T-helper 2 cell treated with Interferon-gamma antibody and Interleukin-4, amounts not matched to agents 5 μg/mL and 100 μg/mL, for 36 hours (primary cell): ENCODE measurements at regions not wholly inside any gene's neighbourhood (a gene's known extent, or its start where the extent isn't known, plus 50 kb on each side); places are given as distances from the start of the nearest gene placed in this dataset.

Experiments
- DNase-seq: peaks from one replicate; pipeline ENCODE4 v3.0.0; 2021; ENCODE audit warnings: low spot score
- H3K27ac Mint-ChIP-seq: one replicate; pipeline ENCODE4 v1.8.0; 2021; ENCODE audit warnings: mild to moderate bottlenecking, mixed read lengths
- H3K27me3 Mint-ChIP-seq: one replicate; pipeline ENCODE4 v1.8.0; 2021; ENCODE audit warnings: low read depth, mixed read lengths
- H3K36me3 Mint-ChIP-seq: one replicate; pipeline ENCODE4 v1.8.0; 2021; ENCODE audit warnings: low read depth, mixed read lengths
- H3K4me1 Mint-ChIP-seq: one replicate; pipeline ENCODE4 v1.8.0; 2021; ENCODE audit warnings: low read depth, mixed read lengths
- H3K4me3 Mint-ChIP-seq: one replicate; pipeline ENCODE4 v1.8.0; 2022; ENCODE audit warnings: mild to moderate bottlenecking, moderate library complexity, mixed read lengths
- H3K9me3 Mint-ChIP-seq: one replicate; pipeline ENCODE4 v1.8.0; 2021; ENCODE audit warnings: mixed read lengths

GRCh38 chr10:131430716-131431412 lies 119.3 kb upstream of the TCERG1L start:
- Mint-ChIP-seq H3K4me1 (no peaks in the 10 kb centered on the region), H3K4me3 (no peak overlapping the region), H3K36me3 (no peaks in the 10 kb centered on the region), H3K27me3 (no peaks in the 10 kb centered on the region), H3K27ac (no peak overlapping the region), H3K9me3 (no peaks in the 10 kb centered on the region)
- no peak for DNase-seq

- no peaks in the 10 kb centered on the region for H3K4me1 Mint-ChIP-seq
- no peak for DNase-seq
- H3K4me3 Mint-ChIP-seq: no peak overlapping the region
- no peak overlapping the region for H3K27ac Mint-ChIP-seq
- no peaks in the 10 kb centered on the region for H3K36me3 Mint-ChIP-seq
- no peaks in the 10 kb centered on the region for H3K9me3 Mint-ChIP-seq
- H3K27me3 Mint-ChIP-seq: no peaks in the 10 kb centered on the region
Measured at GRCh38 chr10:131431533-131431932, 120.0 kb upstream of the TCERG1L start.

- Mint-ChIP-seq H3K27me3 (no peaks in the 10 kb centered on the region), H3K4me1 (no peaks in the 10 kb centered on the region), H3K36me3 (no peaks in the 10 kb centered on the region), H3K4me3 (no peak overlapping the region), H3K27ac (no peak overlapping the region), H3K9me3 (no peaks in the 10 kb centered on the region)
- no peak for DNase-seq
Measured at GRCh38 chr10:131431978-131432690, 120.6 kb upstream of the TCERG1L start.

- Mint-ChIP-seq H3K36me3 (no peaks in the 10 kb centered on the region), H3K4me3 (no peak overlapping the region), H3K27me3 (no peaks in the 10 kb centered on the region), H3K9me3 (no peaks in the 10 kb centered on the region), H3K27ac (no peak overlapping the region), H3K4me1 (no peaks in the 10 kb centered on the region)
- no peak for DNase-seq
Measured at GRCh38 chr10:131433568-131433967, 122.0 kb upstream of the TCERG1L start.

GRCh38 chr10:131435232-131435631 lies 123.7 kb upstream of the TCERG1L start:
- DNase-seq: no peak
- H3K4me1 Mint-ChIP-seq: no peaks in the 10 kb centered on the region
- no peaks in the 10 kb centered on the region for H3K36me3 Mint-ChIP-seq
- H3K9me3 Mint-ChIP-seq: no peaks in the 10 kb centered on the region
- H3K4me3 Mint-ChIP-seq: no peak overlapping the region
- H3K27me3 Mint-ChIP-seq: no peaks in the 10 kb centered on the region
- H3K27ac Mint-ChIP-seq: no peak overlapping the region

GRCh38 chr10:131435760-131436457 lies 124.4 kb upstream of the TCERG1L start:
- no peaks in the 10 kb centered on the region for H3K27me3 Mint-ChIP-seq
- no peak for DNase-seq
- no peaks in the 10 kb centered on the region for H3K4me1 Mint-ChIP-seq
- H3K9me3 Mint-ChIP-seq: no peaks in the 10 kb centered on the region
- no peak overlapping the region for H3K4me3 Mint-ChIP-seq
- no peaks in the 10 kb centered on the region for H3K36me3 Mint-ChIP-seq
- H3K27ac Mint-ChIP-seq: no peak overlapping the region

- no peak overlapping the region for H3K27ac Mint-ChIP-seq
- no peak for DNase-seq
- H3K4me1 Mint-ChIP-seq: no peaks in the 10 kb centered on the region
- H3K9me3 Mint-ChIP-seq: no peaks in the 10 kb centered on the region
- no peaks in the 10 kb centered on the region for H3K27me3 Mint-ChIP-seq
- H3K4me3 Mint-ChIP-seq: no peak overlapping the region
- no peaks in the 10 kb centered on the region for H3K36me3 Mint-ChIP-seq
Measured at GRCh38 chr10:131436458-131436857, 124.9 kb upstream of the TCERG1L start.

- Mint-ChIP-seq H3K36me3 (no peaks in the 10 kb centered on the region), H3K27ac (no peak overlapping the region), H3K27me3 (no peaks in the 10 kb centered on the region), H3K9me3 (no peaks in the 10 kb centered on the region), H3K4me1 (no peaks in the 10 kb centered on the region), H3K4me3 (no peak overlapping the region)
- no peak for DNase-seq
Measured at GRCh38 chr10:131437556-131438475, 126.3 kb upstream of the TCERG1L start.

- Mint-ChIP-seq H3K36me3 (no peaks in the 10 kb centered on the region), H3K9me3 (no peaks in the 10 kb centered on the region), H3K27ac (no peak overlapping the region), H3K27me3 (no peaks in the 10 kb centered on the region), H3K4me1 (no peaks in the 10 kb centered on the region), H3K4me3 (no peak overlapping the region)
- DNase-seq: no peak
Measured at GRCh38 chr10:131438665-131439064, 127.1 kb upstream of the TCERG1L start.

- no peaks in the 10 kb centered on the region for H3K36me3 Mint-ChIP-seq
- DNase-seq: no peak
- H3K4me1 Mint-ChIP-seq: no peaks in the 10 kb centered on the region
- H3K9me3 Mint-ChIP-seq: no peaks in the 10 kb centered on the region
- no peaks in the 10 kb centered on the region for H3K27me3 Mint-ChIP-seq
- no peak overlapping the region for H3K27ac Mint-ChIP-seq
- no peak overlapping the region for H3K4me3 Mint-ChIP-seq
Measured at GRCh38 chr10:131439705-131440104, 128.2 kb upstream of the TCERG1L start.

- Mint-ChIP-seq H3K27me3 (no peaks in the 10 kb centered on the region), H3K36me3 (no peaks in the 10 kb centered on the region), H3K27ac (no peak overlapping the region), H3K9me3 (no peaks in the 10 kb centered on the region), H3K4me3 (no peak overlapping the region), H3K4me1 (no peaks in the 10 kb centered on the region)
- no peak for DNase-seq
Measured at GRCh38 chr10:131440405-131441360, 129.2 kb upstream of the TCERG1L start.

- Mint-ChIP-seq H3K4me3 (no peak overlapping the region), H3K27me3 (no peaks in the 10 kb centered on the region), H3K4me1 (no peaks in the 10 kb centered on the region), H3K9me3 (no peaks in the 10 kb centered on the region), H3K27ac (no peak overlapping the region), H3K36me3 (no peaks in the 10 kb centered on the region)
- DNase-seq: no peak
Measured at GRCh38 chr10:131442271-131442670, 130.8 kb upstream of the TCERG1L start.

GRCh38 chr10:131444286-131444685 lies 132.8 kb upstream of the TCERG1L start:
- H3K27me3 Mint-ChIP-seq: no peaks in the 10 kb centered on the region
- no peaks in the 10 kb centered on the region for H3K36me3 Mint-ChIP-seq
- DNase-seq: no peak
- H3K4me3 Mint-ChIP-seq: no peak overlapping the region
- no peaks in the 10 kb centered on the region for H3K9me3 Mint-ChIP-seq
- no peak overlapping the region for H3K27ac Mint-ChIP-seq
- no peaks in the 10 kb centered on the region for H3K4me1 Mint-ChIP-seq
